Cerebellar nuclear complex (tissue), 1 donor: ENCODE measurements at regions not wholly inside any gene's neighbourhood (a gene's known extent, or its start where the extent isn't known, plus 50 kb on each side); places are given as distances from the start of the nearest gene placed in this dataset.

ENCODE experiments used
- DNase-seq, 2 experiments: peaks; one replicate each; lab custom pipeline; 2025; lab: John Stamatoyannopoulos, UW

DNA sequence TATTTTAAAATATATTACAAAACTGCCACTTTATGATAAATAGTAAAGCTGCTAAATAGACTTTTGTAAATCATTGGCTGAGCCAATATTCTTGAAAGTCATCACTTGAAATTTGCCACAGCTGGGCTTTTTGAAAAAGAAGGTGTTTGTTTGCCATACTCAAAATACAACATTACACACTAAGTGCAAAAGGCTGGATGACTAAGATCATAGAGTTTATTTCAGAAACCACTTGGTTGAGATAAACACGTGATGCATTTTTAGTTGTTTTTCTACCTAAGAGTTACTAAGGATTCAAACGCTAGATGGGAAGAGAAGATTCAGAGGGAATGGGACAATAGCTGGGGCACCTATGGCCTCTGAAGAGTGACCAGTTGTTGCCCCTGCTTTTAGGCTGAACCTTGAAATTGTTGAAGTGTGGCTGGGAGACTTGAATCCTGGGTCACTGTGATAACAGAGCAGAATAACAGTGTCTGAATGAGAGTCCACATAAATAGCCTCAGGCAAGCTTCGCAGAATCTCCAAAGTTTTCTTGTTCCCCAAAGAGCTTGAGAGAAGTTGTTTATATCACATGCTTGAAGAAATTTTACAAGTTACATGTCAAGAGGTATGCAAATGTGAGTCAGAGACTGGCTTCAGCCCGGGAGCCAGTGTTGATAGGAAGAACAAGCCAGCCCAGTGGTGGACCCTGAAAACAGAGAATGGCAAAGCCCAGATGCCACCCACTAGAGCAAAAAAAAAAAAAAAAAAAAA is 409.8 kb downstream of the GPD2 start:
- DNase-seq, result no peak

DNA sequence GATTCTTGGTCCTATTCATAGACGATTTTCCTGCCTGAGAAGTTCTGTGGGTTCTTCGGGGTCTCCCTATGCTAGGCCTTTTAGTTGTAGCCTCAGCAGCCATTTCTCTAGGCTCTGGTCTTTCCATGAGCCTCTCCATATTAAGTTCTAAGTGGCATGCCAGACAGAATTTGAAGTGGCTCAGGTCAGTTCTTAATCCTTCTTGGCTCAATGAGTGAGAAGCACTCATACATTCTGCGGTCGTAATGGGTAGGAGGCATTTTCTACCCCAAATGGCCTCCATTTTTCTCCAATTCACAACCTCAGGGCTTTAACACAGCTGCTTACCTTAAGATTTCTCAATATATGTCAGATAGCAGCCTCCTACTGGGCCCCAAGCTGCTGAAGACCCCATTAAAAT is 405.3 kb upstream of the GALNT5 start:
- DNase-seq, result no peak

DNA sequence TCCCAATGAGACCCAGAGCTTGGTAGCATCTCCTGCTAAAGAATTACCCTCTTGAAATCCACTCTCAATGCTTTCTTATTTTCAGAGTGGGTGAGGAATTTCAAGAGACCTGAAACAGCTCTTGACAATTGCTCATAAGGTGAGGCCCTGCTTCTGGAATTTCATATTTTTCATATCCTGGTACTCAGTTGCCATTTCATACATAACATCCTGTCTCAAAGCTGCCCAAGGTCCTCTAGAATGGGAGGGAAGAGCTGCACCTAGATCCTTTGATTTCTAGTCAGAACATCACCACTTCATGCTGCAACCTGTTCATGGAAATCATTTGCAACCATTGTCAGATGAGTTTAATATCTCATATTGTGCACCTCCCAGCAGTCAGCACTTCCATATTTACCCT is 404.8 kb upstream of the GALNT5 start:
- DNase-seq, result no peak

DNA sequence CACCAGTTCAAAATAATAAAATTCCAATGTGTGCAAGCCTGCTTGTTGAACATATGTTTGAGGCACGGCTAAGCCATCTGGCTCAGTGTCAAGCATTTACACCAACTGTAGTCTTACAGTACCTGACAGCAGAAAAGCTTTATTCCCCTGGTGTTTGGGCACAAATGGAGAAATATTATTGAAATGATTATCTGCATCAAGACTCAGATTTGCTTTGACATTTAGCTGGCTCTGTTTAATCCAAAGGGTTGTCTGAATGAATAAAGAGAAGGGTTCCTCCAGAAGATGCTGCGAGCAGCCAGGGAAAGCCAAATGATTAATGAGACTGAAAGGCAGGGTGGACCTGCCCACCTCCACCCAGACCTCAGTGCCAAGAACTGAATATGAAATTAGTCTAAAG is 393.2 kb upstream of the GALNT5 start:
- peak; percentile 3 to 56 for DNase-seq

DNA sequence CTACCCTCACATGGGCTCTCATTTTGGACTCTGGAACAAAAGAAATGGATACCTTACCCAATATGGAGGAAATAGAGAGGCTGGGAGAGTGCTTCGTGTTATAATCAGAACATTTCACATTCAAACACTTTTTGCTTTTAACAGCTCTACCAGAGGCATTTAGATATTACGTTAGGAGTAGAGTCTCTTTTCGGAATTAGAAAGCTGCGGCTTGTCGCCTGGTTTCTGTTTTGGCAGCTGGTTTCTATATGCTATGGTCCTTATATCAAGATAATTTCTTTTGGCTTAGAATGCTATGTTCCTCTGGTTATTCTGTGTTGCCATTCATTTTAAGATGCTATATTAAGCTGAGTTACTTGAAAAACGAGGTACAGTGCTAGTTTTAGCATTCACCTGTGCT is 392.8 kb upstream of the GALNT5 start:
- no peak for DNase-seq

DNA sequence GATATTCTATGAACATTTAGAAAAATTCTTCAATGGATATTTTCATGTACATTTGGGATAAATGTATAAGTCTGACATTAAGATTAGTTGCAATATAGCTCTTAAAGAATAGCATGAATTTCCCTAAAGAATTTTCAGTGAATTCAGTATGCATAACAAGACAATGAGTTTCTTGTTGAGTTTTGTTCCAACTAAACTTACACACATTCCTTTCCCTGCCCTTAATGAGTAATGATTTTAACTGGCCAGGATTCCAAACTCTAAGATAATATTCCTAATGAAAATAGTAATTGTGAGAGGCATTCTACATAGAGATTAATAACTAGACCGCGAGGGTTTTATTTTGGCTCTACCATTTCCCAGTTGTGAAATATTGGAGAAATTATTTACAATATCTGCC is 390.3 kb upstream of the GALNT5 start:
- DNase-seq, result no peak

DNA sequence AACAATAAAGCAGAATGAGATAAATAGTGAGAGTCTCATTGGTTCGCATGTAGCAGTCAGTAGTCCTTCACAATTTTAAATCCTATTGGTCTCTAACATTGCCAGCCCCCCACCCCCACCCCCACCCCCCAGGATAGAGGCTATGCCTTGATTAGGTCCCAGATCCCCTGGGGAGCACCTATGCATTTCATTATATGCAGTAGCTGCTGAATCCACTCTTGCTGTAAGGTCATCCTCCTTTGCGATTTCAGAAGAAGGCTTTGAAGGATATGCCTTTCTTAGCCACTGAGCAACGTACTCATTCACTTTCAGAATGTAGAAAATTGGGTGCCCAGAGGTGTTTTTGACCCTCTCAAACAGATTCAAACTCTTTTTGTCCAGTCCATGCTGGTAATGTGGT is 382.8 kb upstream of the GALNT5 start:
- DNase-seq, result no peak

DNA sequence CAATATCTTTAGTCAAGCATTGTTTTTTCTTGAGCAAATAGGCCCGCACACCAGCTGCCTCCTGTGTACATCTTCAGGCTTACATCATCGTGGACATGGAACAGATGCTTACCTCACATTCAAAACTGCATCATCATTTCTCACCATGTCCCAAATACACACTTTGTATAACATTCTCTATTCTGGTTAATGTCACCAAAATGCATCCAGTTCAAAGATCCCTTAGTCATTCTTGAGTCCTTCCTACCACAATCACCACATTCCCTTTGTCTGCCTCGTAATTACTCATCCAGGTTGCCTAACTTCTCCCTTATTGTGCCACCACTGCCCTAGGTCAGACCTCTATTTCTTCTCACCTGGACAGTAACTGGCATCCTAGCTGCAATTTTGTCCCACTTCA is 373.7 kb upstream of the GALNT5 start:
- DNase-seq, result no peak

DNA sequence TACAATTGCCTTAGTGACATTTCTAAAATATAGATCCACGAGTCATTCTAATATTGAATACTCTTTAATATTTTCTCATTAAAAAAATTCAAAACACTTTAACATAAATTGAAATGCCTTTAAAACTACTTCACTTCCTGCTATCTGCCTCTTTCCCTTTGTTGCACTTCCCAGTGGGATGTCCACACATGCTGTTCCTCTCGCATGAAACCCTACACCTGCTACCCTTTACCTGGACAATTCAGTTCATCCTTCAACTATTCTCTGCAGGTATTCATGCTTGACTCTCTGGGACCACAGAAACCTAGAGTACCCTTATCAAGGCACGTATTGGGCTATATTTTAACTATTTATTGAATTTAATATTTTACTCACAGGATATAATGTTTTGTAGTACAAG is 373.3 kb upstream of the GALNT5 start:
- DNase-seq, result no peak

DNA sequence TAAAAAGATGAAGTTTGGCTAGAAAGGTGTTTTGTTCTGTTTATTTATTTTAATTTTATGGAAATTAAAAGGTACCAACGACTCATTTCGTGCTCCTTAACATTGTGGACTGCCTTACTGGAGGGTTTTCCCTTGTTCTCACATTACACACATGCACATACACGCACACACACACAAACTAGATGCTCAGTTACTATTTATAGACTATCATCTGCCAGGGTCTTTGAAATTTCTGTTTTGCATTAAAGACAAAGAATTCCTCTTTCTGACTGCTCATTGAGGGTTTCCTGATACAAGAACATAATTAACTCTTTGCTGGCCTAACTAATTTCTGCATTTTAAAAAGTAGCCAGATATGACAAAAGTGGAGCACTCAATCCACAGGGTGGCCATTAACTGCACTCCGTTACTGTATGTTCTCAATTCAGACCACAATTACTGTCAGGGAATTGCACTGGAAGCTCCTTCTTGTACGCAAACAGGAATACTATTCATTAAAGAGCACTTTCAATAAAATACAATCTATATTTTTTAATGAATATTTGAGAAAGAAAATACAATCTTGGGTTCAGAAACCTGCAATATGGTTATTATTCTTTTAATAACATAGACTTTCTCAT is 366.9 kb upstream of the GALNT5 start:
- DNase-seq, result no peak

DNA sequence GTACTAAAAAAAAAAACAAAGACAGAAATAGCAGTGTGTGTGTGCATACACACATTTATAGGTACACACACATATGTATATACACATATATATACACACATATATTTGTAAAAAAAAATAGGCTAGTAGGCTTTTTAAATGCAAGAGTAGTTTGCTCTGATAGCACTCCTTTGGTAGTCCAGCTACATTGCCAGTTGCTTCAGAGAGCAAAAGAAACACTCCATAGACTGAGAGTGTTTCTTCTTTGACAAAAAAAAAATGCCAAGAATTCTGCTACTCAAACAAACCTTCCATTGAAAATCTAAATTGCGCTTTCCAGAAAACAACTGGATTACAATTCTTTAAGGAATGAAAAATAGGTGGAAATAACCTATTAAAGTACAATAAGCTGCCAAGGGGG is 365.9 kb upstream of the GALNT5 start:
- DNase-seq, result no peak

DNA sequence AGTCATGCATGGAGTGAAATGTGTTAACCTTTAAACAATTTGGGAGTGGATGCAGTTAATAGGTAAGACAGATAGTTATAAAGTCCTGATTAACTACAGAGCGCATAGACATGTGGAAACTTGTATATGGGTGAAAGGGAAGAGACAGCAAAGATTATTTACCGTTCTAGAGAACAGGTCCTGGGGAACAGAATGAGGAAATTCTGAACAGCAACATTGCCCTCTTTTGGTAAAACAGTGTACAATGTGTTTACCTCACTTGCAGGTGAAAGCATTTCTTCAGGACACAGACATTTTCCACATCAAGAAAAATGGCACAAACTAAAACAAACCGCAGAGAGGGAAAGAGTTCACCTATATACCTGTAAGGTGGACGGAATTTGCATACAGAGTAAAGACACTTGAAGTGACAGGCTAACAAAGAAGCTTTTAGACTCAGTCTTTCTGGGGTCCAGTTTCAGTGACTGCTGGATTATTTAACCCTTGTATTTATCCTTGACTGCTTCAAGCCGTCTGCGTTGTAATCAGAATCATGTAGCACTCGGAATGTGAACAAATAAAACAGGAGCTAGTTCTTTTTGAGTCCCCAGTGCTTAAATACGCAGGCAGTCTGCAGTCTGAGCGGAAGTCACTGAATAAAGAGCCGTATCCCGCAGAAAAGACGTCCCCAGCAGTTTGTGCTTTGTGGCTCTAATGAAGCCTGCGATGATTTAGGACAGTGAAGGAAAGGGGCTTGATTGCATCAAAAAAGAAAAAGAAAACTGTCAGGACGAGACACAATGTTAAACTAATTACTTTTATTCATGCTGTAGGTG is 364.8 kb upstream of the GALNT5 start:
- DNase-seq, result peak; percentile 43 to 71

DNA sequence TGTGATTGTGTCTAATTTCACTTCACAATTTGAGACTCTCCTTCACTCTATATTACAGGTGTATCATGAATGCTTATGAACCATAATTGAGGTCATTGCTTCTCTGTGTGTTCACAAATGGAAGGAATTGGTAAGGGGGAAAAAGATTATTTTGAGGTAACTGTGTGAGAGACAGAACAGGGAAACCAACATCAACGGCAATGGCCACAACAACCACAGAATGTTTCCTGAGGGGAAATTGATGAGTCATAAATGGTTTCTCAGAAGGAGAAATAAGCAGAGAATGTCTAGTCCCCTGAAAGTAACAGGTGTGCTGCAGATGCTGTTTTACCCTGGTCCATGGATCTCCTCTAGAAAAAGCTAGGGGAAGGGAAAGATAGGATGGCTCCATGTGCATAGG is 361.2 kb upstream of the GALNT5 start:
- no peak for DNase-seq

DNA sequence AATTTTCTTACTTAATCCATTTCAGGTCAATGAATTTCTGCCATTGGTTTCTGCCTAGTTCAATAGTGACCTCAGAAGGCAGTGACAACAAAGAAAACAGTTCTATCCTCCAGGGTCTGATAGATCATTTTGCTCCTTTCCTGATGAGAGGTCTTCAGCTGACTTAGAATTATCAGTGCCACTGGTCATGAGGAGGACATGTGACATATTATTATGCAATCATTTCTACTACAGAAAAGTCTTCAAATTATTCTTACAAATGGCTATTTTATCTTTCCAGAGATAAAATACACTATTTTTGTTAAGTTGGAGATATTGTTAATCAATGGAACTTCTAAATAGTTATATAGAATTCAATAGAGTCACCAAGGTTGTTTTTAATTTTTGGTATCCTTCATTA is 360.0 kb upstream of the GALNT5 start:
- DNase-seq, result no peak

DNA sequence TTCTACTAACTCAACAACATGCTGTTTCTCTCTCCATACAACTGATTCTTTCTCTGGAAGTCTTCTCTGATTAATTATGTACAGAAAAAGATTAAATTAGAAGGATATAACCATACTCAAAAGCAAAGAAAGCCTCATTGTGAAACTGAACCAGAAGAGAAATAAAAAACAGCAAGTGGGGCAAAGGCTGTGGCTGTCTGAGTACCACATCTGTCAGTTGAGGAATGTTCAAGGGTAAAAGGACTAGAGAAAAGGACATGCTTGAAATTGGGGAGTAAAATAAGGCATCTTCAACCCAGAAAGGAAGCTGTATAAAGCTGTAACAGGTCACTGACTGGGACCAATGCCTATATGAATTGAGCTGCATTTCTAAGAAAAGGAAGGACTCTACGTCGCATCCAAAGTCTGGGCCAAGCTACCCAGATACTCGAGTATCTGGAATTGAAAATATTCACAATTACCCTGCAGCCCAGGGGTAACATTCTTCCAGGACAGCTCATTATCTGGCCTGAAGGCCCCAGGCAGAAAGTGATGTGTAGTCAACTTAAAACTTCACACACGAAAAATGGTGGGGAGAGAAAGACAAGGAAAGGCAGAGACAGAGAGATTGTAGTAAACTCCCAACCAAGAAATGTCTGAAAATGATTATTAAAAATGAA is 356.0 kb upstream of the GALNT5 start:
- no peak for DNase-seq

DNA sequence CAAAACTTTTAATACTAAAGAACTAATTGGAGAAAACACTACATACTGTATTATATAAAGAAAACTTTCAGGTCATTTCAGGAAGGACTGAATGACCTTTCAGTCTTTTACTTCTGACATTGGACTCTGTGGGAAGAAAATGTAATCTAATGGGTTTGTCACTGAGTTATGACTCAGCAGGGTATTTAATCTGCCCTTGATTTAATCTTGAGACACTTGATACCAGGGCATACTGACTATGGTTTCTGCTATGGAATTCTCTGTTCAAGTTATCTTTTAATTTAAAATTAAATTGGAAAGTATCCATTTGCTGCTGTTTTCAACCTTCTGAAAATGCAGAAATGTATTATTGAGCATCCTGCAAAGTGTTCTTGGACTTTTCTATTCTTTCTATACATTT is 354.2 kb upstream of the GALNT5 start:
- no peak for DNase-seq

DNA sequence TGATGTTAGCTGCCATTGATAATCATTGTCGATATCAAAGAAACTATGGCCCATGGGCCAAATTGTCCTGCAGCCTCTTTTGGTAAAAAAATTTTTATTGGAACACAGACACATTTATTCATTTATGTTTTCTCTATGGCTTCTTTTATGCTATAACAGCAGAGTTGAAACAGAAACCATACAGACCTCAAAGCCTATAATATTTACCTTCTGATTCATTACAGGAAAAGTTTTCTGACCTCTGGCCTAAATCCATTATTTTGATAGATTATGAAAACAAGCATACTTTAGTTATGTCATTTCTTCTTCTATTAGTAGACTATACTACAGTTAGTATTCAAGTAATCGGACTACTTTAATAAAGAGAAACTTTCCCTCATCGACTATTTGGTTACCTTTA is 349.7 kb upstream of the GALNT5 start:
- DNase-seq, result no peak

DNA sequence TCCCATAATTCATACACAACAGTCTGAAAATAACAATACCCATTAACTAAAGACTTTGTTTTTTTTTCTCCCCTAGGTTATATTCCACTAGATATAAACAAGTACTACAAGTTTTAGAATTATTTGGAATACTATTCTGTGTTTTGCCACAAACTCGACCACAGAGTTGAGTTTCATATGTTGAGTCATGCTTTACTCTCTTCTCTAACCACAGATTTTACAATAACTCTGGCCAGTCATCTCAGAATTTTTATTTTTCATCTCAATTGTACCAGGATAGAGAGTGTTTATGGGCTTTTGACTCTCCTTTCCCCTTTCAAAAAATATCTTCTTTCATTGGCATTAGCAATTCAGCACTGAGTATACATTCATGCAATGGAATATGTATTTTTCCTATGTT is 348.7 kb upstream of the GALNT5 start:
- no peak for DNase-seq

DNA sequence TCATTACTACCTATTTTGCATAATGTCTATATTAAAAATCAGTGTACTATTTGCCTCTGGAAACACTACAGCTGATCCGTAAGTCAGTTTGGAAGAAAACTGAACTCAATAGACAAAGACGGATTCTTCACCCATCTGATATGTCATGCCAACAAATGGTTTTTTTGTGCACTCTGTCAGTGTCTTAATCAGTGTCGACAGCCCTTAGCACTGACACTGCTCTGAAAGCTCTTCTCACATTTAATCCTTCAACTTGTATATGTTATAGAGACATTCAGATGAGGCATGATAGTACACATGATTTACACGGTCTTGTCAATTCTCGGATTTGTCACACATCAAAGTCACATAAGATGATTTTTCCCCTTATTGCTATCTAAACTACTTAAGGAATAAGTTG is 347.5 kb upstream of the GALNT5 start:
- no peak for DNase-seq

DNA sequence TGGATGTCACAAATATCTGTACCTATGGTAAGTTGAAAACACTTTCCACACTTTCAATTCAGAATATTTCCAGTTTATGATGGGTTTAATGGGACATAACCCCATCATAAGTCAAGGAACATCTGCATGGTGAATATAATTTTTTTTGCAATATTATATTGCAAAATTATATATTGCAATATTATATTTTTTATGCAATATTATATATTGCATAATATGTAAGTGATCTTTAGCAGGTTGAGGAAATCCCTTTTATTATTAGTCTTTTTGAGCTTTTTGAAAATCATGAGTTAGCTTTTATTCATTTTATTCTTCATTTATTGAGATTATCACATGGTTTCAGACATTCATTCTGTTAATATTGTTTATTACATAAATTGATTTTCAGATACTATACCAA is 342.2 kb upstream of the GALNT5 start:
- DNase-seq, result no peak

DNA sequence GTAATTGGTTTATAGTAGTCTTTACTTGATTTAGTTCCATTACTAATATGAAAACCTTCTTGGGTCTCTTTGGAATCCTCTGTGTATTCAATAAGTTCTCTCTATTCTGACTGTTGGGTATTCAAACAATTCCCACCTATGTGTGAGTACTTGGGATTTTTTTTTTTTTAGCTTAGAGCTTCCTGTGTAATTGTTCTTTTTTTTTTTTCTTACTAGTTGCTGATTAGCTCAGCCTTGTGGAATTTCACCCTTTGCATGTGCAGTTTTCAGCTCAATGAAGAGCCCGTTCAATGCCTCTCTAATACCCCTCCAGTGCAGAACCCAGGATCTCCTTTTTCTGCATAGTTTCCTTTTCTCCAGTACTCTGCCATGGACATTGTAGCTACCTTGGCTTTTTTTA is 339.1 kb upstream of the GALNT5 start:
- no peak for DNase-seq

DNA sequence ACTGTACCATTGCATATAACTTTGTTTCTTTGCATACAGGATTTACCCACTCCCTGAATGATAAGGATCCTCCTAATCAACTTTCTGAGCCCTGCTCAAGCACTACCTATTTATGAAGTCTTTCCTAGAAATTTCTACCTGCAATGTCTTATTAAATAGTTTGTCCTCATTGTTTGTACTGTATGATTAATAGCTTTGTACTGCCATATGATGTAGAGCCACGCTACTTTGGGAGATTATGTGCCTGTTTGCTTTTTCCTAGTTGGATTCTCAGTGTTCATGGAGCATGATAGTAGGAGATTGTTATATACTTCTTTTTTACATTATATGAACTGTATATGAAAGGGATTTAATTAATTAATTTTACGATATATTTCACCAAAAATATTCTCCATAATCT is 327.1 kb upstream of the GALNT5 start:
- DNase-seq, result no peak
